GM18505 (cell line): ENCODE measurements at regions not wholly inside any gene's neighbourhood (a gene's known extent, or its start where the extent isn't known, plus 50 kb on each side); places are given as distances from the start of the nearest gene placed in this dataset.

ENCODE experiments used
- ATAC-seq: cut with Tn5 transposase; IDR thresholded peaks from one replicate; pipeline ENCODE4 v1.9.1; 2021; ENCODE audit not compliant: unreplicated experiment
- POLR2A ChIP-seq: IDR thresholded peaks from 4 replicates; pipeline ENCODE4 v1.6.1; 2011; ENCODE audit warnings: borderline replicate concordance; ENCODE audit not compliant: insufficient read depth, insufficient read length; ENCODE audit errors: extremely low read depth

GRCh38 chr12:125755512-125755911 is 690.3 kb downstream of the AACS start:
- no peak for TF ChIP-seq POLR2A
- ATAC-seq, result no peak

- no peak for TF ChIP-seq POLR2A
- ATAC-seq, result no peak
These were observed 700.9 kb downstream of the AACS start for GRCh38 chr12:125766091-125766490.

- ATAC-seq, result no peak
- no peak for TF ChIP-seq POLR2A
These were observed 707.2 kb downstream of the AACS start for GRCh38 chr12:125772403-125772802.

GRCh38 chr12:125773033-125773640 is 707.9 kb downstream of the AACS start:
- ATAC-seq, result no peak
- TF ChIP-seq POLR2A, result no peak

GRCh38 chr12:125775507-125775906 is 710.3 kb downstream of the AACS start:
- no peak for ATAC-seq
- no peak for TF ChIP-seq POLR2A

GRCh38 chr12:125776212-125776611 is 711.0 kb downstream of the AACS start:
- ATAC-seq, result no peak
- TF ChIP-seq POLR2A, result no peak

GRCh38 chr12:125786143-125786542 is 720.9 kb downstream of the AACS start:
- TF ChIP-seq POLR2A, result no peak
- ATAC-seq, result no peak

- TF ChIP-seq POLR2A, result no peak
- no peak for ATAC-seq
These were observed 729.2 kb downstream of the AACS start for GRCh38 chr12:125794401-125794800.

- no peak for TF ChIP-seq POLR2A
- ATAC-seq, result no peak
These were observed 732.4 kb downstream of the AACS start for GRCh38 chr12:125797421-125798175.

- no peak for TF ChIP-seq POLR2A
- ATAC-seq, result no peak
These were observed 739.4 kb downstream of the AACS start for GRCh38 chr12:125804660-125805059.

GRCh38 chr12:125824276-125824675 is 759.0 kb downstream of the AACS start:
- no peak for TF ChIP-seq POLR2A
- ATAC-seq, result no peak

- ATAC-seq, result no peak
- no peak for TF ChIP-seq POLR2A
These were observed 770.6 kb downstream of the AACS start for GRCh38 chr12:125835852-125836251.

- ATAC-seq, result no peak
- TF ChIP-seq POLR2A, result no peak
These were observed 771.4 kb downstream of the AACS start for GRCh38 chr12:125836647-125837046.

- no peak for ATAC-seq
- no peak for TF ChIP-seq POLR2A
These were observed 776.1 kb downstream of the AACS start for GRCh38 chr12:125841332-125841731.
